ENCODE measurements at regions not wholly inside any gene's neighbourhood (a gene's known extent, or its start where the extent isn't known, plus 50 kb on each side); places are given as distances from the start of the nearest gene placed in this dataset.
"Not testable (repeated sequence)": the region's sequence is repeated elsewhere in the genome, so short reads cannot be mapped to it uniquely, and the experiment has no call there.

- Histone ChIP-seq H3K4me1 (ENCODE audit: control insufficient read depth, insufficient read depth, low read length) (no peaks in the 10 kb centered on the region), H3K9ac (ENCODE audit: extremely low read depth, low read length, poor library complexity, severe bottlenecking) (no peak overlapping the region), H3K4me3 (ENCODE audit: low read length) (no peak overlapping the region), H3K9me3 (ENCODE audit: control insufficient read depth, low read length) (no peaks in the 10 kb centered on the region), H3K36me3 (ENCODE audit: control insufficient read depth, insufficient read depth, low read length) (no peaks in the 10 kb centered on the region), H3K27me3 (ENCODE audit: control insufficient read depth, insufficient read depth, low read length, poor library complexity, severe bottlenecking) (no peaks in the 10 kb centered on the region), H3K27ac (ENCODE audit: low read depth, low read length) (no peak overlapping the region)
- H3K9me3 Mint-ChIP-seq = peaks cover 4% of the 10 kb centered on the region
- TF ChIP-seq, protein P1, sequence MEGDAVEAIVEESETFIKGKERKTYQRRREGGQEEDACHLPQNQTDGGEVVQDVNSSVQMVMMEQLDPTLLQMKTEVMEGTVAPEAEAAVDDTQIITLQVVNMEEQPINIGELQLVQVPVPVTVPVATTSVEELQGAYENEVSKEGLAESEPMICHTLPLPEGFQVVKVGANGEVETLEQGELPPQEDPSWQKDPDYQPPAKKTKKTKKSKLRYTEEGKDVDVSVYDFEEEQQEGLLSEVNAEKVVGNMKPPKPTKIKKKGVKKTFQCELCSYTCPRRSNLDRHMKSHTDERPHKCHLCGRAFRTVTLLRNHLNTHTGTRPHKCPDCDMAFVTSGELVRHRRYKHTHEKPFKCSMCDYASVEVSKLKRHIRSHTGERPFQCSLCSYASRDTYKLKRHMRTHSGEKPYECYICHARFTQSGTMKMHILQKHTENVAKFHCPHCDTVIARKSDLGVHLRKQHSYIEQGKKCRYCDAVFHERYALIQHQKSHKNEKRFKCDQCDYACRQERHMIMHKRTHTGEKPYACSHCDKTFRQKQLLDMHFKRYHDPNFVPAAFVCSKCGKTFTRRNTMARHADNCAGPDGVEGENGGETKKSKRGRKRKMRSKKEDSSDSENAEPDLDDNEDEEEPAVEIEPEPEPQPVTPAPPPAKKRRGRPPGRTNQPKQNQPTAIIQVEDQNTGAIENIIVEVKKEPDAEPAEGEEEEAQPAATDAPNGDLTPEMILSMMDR (conservative IDR thresholded peaks at IDR 0.05) = no peak
- no peak overlapping the region for H3K4me3 Mint-ChIP-seq
- peaks cover 2% of the 10 kb centered on the region for H3K36me3 Mint-ChIP-seq (ENCODE audit: low read depth)
- H3K4me1 Mint-ChIP-seq = peaks cover 18% of the 10 kb centered on the region
- WGBS, 2 experiments (ENCODE audit: insufficient coverage in 1 of 2, insufficient read length in 1 of 2) = 92% methylated on average over 2 of the region's 2 CpGs; no CpG with 5 or more reads in 1 of the 2 experiments
- H3K27ac Mint-ChIP-seq = no peak overlapping the region
- DNase-seq = no peak
- H3K27me3 Mint-ChIP-seq (ENCODE audit: insufficient read depth) = no peaks in the 10 kb centered on the region
These were observed 418.1 kb upstream of the CDH20 start for GRCh38 chr18:60915160-60915559.

- DNase-seq; H3K36me3 ChIP-seq (ENCODE audit: control insufficient read depth, insufficient read depth, low read length); H3K36me3 Mint-ChIP-seq (ENCODE audit: low read depth); H3K4me3 ChIP-seq (ENCODE audit: low read length); H3K27ac ChIP-seq (ENCODE audit: low read depth, low read length); H3K9me3 ChIP-seq (ENCODE audit: control insufficient read depth, low read length); H3K9ac ChIP-seq (ENCODE audit: extremely low read depth, low read length, poor library complexity, severe bottlenecking); H3K27me3 Mint-ChIP-seq (ENCODE audit: insufficient read depth); H3K27ac Mint-ChIP-seq; H3K9me3 Mint-ChIP-seq; H3K27me3 ChIP-seq (ENCODE audit: control insufficient read depth, insufficient read depth, low read length, poor library complexity, severe bottlenecking); H3K4me3 Mint-ChIP-seq; H3K4me1 ChIP-seq (ENCODE audit: control insufficient read depth, insufficient read depth, low read length): not testable (repeated sequence)
- peaks cover 11% of the 10 kb centered on the region for H3K4me1 Mint-ChIP-seq
- 83 to 91% methylated on average over 1 to 2 of the region's 4 CpGs for WGBS, 2 experiments (ENCODE audit: insufficient coverage in 1 of 2, insufficient read length in 1 of 2)
These were observed 414.4 kb upstream of the CDH20 start for GRCh38 chr18:60918862-60919261.

- no peaks in the 10 kb centered on the region for H3K27me3 ChIP-seq (ENCODE audit: control insufficient read depth, insufficient read depth, low read length, poor library complexity, severe bottlenecking)
- H3K4me1 Mint-ChIP-seq = no peaks in the 10 kb centered on the region
- no peaks in the 10 kb centered on the region for H3K27me3 Mint-ChIP-seq (ENCODE audit: insufficient read depth)
- H3K27ac Mint-ChIP-seq = no peak overlapping the region
- no peak overlapping the region for H3K4me3 ChIP-seq (ENCODE audit: low read length)
- H3K4me3 Mint-ChIP-seq = no peak overlapping the region
- H3K36me3 ChIP-seq (ENCODE audit: control insufficient read depth, insufficient read depth, low read length) = no peaks in the 10 kb centered on the region
- no peak overlapping the region for H3K27ac ChIP-seq (ENCODE audit: low read depth, low read length)
- H3K9me3 Mint-ChIP-seq = peaks cover 2% of the 10 kb centered on the region
- H3K36me3 Mint-ChIP-seq (ENCODE audit: low read depth) = no peaks in the 10 kb centered on the region
- H3K9me3 ChIP-seq (ENCODE audit: control insufficient read depth, low read length) = no peaks in the 10 kb centered on the region
- WGBS, 2 experiments (ENCODE audit: insufficient coverage in 1 of 2, insufficient read length in 1 of 2) = 94 to 96% methylated on average over 8 of the region's 8 CpGs
- no peaks in the 10 kb centered on the region for H3K4me1 ChIP-seq (ENCODE audit: control insufficient read depth, insufficient read depth, low read length)
- DNase-seq = no peak
- H3K9ac ChIP-seq (ENCODE audit: extremely low read depth, low read length, poor library complexity, severe bottlenecking) = no peak overlapping the region
- TF ChIP-seq, protein P1 (conservative IDR thresholded peaks at IDR 0.05) = no peak
These were observed 407.3 kb upstream of the CDH20 start for GRCh38 chr18:60925892-60926291.

DNA sequence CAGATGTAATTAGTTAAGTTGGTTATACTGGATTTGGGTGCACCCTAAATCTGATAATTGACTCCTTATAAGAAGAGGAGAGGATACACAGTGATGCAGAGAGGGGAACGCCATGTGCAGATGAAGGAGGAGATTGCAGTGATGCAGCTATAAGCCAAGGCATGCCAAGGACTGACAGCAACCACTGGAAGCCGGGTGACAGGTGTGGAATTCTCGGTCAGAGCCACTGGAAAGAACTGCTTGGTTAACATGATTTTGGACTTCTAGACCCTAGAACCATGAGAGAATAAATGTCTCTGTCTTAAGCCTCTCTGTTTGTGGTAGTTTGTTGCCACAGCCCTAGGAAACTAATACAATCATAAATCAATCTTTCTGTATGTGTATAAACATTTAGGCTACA, 403.3 kb upstream of the CDH20 start:
- no peak for DNase-seq
- TF ChIP-seq, protein P1 (conservative IDR thresholded peaks at IDR 0.05) = no peak
- H3K4me3 Mint-ChIP-seq = no peak overlapping the region
- H3K4me1 Mint-ChIP-seq = peaks cover 17% of the 10 kb centered on the region
- no peak overlapping the region for H3K9ac ChIP-seq (ENCODE audit: extremely low read depth, low read length, poor library complexity, severe bottlenecking)
- no peak overlapping the region for H3K27ac ChIP-seq (ENCODE audit: low read depth, low read length)
- H3K36me3 Mint-ChIP-seq (ENCODE audit: low read depth) = no peaks in the 10 kb centered on the region
- no peaks in the 10 kb centered on the region for H3K9me3 ChIP-seq (ENCODE audit: control insufficient read depth, low read length)
- WGBS, 2 experiments (ENCODE audit: insufficient coverage in 1 of 2, insufficient read length in 1 of 2) = 85 to 87% methylated on average over 2 to 3 of the region's 3 CpGs
- H3K27ac Mint-ChIP-seq = no peak overlapping the region
- no peaks in the 10 kb centered on the region for H3K27me3 Mint-ChIP-seq (ENCODE audit: insufficient read depth)
- no peak overlapping the region for H3K4me3 ChIP-seq (ENCODE audit: low read length)
- H3K27me3 ChIP-seq (ENCODE audit: control insufficient read depth, insufficient read depth, low read length, poor library complexity, severe bottlenecking) = no peaks in the 10 kb centered on the region
- no peaks in the 10 kb centered on the region for H3K36me3 ChIP-seq (ENCODE audit: control insufficient read depth, insufficient read depth, low read length)
- H3K9me3 Mint-ChIP-seq = peaks cover 2% of the 10 kb centered on the region
- no peaks in the 10 kb centered on the region for H3K4me1 ChIP-seq (ENCODE audit: control insufficient read depth, insufficient read depth, low read length)
